HUES48 (cell line): ENCODE measurements at regions not wholly inside any gene's neighbourhood (a gene's known extent, or its start where the extent isn't known, plus 50 kb on each side); places are given as distances from the start of the nearest gene placed in this dataset.

Experiments
- H3K27ac ChIP-seq: one replicate; pipeline ENCODE4 v1.7.0; 2013; ENCODE audit warnings: low read depth, low read length, inconsistent platforms
- H3K27me3 ChIP-seq: 2 replicates; pipeline ENCODE4 v1.6.1; 2013; ENCODE audit warnings: mild to moderate bottlenecking, low read length; ENCODE audit not compliant: control insufficient read depth, insufficient read depth
- H3K36me3 ChIP-seq: 2 replicates; pipeline ENCODE4 v1.6.1; 2013; ENCODE audit warnings: low read length; ENCODE audit not compliant: control insufficient read depth, insufficient read depth
- H3K4me1 ChIP-seq: 2 replicates; pipeline ENCODE4 v1.6.1; 2013; ENCODE audit warnings: mild to moderate bottlenecking, low read length; ENCODE audit not compliant: control insufficient read depth, insufficient read depth
- H3K4me3 ChIP-seq: 2 replicates; pipeline ENCODE4 v1.5.1; 2013; ENCODE audit warnings: mild to moderate bottlenecking, low read depth, low read length
- H3K9ac ChIP-seq: 2 replicates; pipeline ENCODE4 v1.6.1; 2013; ENCODE audit warnings: mild to moderate bottlenecking, low read depth, low read length, moderate library complexity
- H3K9me3 ChIP-seq: 2 replicates; pipeline ENCODE4 v1.6.1; 2013; ENCODE audit warnings: low read length; ENCODE audit not compliant: control insufficient read depth, insufficient read depth

DNA sequence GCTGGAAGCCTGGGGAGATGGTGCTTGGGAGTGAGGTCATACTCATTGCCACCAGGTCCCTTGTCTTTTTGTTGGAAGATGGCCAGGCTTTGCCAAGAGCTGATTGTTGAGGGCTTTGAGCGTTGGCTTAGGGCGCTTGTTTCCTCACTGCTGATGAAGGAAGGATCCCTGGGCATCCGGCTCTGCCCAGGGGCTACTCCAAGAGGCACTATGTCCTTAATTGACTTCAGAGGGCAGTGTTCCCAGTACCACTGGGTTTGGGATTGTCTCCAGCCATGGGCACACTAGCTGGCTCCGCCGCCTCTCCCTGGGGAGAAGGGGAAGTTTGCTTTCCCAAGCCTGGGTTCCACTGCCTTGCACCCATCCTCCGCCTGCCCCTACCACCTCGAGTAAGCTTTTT lies 57.2 kb upstream of the RGMA start:
- Histone ChIP-seq H3K9me3 (no peaks in the 10 kb centered on the region), H3K4me1 (0 out of 2 replicates have a peak, but pooled peaks cover 4% of the 10 kb centered on the region), H3K27ac (no peak overlapping the region), H3K4me3 (no peak overlapping the region), H3K27me3 (no peaks in the 10 kb centered on the region), H3K9ac (no peak overlapping the region), H3K36me3 (no peaks in the 10 kb centered on the region)

DNA sequence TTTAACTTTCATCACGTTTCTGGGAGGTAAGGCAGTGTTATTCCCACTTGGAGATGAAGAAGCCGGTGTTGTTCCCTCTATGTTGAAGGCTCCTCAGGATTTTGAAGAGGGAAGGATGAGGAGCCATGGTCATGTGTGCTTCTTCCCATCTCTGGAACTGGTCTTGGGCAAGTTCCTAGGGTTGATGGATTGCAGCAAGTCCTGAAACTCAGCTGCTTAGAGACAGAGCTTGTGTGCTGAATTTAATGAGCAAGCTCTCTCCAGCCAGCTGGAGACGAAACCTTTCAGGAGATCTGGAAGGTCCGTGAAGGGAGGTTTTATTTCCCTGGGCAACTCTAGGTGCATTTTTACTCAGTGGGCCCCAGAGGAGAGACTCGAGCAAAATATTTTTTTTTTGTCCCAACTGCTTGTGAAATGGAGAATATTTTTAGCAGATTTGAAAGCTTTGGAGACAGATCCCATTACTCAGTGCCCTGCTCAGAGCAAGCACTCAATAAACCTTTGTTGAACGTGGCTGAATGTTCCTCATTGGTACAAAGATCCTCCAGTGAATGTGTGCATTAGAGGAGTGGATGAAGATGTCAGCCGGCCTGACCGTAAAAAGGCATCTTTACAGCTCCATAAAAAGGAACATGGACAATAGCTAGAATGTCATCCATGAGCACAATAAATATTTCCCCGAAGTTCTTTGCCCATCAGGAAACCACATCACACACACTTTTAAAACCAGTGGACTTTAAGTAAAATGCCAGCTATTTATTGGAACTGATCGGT lies 55.6 kb upstream of the RGMA start:
- H3K27me3 ChIP-seq = no peaks in the 10 kb centered on the region

DNA sequence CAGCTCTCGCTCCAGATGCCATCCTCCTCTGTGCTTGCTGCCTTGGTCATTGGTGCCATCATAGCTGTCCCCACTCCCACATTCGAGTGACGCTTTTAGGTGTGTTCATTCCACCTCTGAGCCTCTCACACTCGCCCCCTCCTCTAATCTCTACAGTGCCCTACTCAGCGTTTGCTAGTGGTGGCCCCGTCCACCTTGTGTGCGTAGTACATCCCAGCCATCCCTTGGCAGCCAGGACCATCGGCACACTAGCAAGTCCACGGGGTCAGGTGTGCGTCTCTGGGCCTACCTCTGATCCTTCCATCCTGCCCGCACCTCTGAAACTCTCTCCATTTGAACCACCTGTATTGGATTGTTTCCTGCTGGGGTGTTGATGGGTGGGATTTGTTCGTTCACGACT lies 54.2 kb upstream of the RGMA start:
- Histone ChIP-seq H3K9me3 (no peaks in the 10 kb centered on the region), H3K36me3 (no peaks in the 10 kb centered on the region), H3K4me3 (no peak overlapping the region), H3K9ac (no peak overlapping the region), H3K4me1 (no peaks in the 10 kb centered on the region), H3K27ac (no peak overlapping the region), H3K27me3 (peaks cover 12% of the 10 kb centered on the region)

More for the DNA sequence above, 55.6 kb upstream of the RGMA start:
- no peaks in the 10 kb centered on the region for H3K36me3 ChIP-seq
- no peaks in the 10 kb centered on the region for H3K4me1 ChIP-seq
- H3K4me3 ChIP-seq = no peak overlapping the region
- H3K9ac ChIP-seq = no peak overlapping the region
- no peak overlapping the region for H3K27ac ChIP-seq
- no peaks in the 10 kb centered on the region for H3K9me3 ChIP-seq

DNA sequence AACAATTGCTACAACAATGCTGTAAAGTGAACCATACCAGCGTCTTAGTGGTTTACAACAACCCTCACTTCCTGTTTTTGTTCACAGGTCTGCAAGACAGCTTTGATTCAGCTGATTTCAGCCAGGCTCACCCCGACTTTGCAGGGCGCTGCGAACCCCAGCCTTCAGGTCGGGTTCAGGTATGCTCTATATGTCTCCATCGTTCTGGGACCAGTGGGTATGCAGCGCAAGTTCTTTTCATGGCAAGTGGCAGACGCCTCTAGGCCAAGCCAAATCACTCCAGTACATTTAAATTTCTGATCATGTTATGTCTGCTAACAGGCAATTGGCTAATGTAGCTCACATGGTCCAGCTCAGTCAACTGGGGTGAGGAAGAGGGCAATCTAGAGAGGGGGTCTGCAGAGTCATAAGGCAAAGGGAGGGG lies 52.4 kb upstream of the RGMA start:
- H3K4me1 ChIP-seq = peaks cover 6% of the 10 kb centered on the region
- no peaks in the 10 kb centered on the region for H3K36me3 ChIP-seq
- H3K9ac ChIP-seq = no peak overlapping the region
- no peaks in the 10 kb centered on the region for H3K9me3 ChIP-seq
- H3K27me3 ChIP-seq = peaks cover 27% of the 10 kb centered on the region
- no peak overlapping the region for H3K4me3 ChIP-seq
- no peak overlapping the region for H3K27ac ChIP-seq

DNA sequence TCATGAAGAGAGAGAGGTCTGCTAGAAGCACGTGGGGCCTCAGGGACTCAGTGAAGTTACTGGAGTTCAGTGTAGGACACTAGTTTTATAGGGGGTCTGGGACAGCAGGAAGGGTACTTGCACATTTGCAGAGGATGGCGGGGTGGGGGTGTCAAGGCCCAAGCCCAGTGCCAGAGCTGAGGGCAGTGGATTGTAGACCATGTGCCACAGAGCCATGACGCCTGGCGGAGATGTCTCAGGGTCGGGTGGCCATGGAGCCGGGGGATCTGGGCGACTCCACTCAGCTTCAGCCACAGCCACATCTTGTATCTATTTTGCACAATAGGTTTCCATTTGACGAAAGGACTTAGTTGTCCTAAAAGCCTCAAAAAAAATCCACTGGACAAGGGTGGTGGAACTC lies 50.4 kb upstream of the RGMA start:
- no peak overlapping the region for H3K27ac ChIP-seq
- H3K9ac ChIP-seq = no peak overlapping the region
- H3K4me1 ChIP-seq = peaks cover 16% of the 10 kb centered on the region
- H3K9me3 ChIP-seq = no peaks in the 10 kb centered on the region
- no peaks in the 10 kb centered on the region for H3K36me3 ChIP-seq
- H3K4me3 ChIP-seq = no peak overlapping the region
- H3K27me3 ChIP-seq = peaks cover 40% of the 10 kb centered on the region

DNA sequence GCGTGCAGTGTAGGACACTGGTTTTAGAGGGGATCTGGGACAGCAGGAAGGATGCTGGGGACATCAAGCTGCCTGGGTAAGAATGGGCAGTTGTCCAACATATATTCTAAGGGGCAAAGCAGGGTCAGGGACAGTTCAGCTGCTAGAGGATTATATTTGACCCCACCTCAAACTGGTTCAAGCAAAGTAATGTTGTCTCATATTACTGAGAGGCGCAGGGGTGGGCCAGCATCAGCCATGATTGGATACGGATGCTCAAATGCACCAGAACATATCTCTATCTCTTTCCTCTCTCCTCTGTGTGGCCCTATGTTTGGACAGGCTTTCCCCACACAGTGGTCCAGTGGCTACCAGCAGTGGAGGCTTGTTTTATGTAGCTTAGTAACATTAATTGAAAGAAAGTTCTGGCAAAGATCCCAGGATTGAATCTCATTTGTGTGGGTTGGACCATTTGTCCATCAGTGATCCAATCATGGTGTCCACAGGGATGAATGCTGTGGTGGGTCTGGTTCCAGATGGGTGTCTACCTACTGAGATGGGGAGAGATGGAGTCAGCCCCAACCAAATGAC lies 49.8 kb upstream of the RGMA start:
- no peak overlapping the region for H3K4me3 ChIP-seq
- no peak overlapping the region for H3K27ac ChIP-seq
- no peak overlapping the region for H3K9ac ChIP-seq
- no peaks in the 10 kb centered on the region for H3K36me3 ChIP-seq
- H3K9me3 ChIP-seq = no peaks in the 10 kb centered on the region
- H3K4me1 ChIP-seq = peaks cover 16% of the 10 kb centered on the region
- H3K27me3 ChIP-seq = peaks cover 46% of the 10 kb centered on the region
